ENCODE measurements at regions not wholly inside any gene's neighbourhood (a gene's known extent, or its start where the extent isn't known, plus 50 kb on each side); places are given as distances from the start of the nearest gene placed in this dataset.

DNA sequence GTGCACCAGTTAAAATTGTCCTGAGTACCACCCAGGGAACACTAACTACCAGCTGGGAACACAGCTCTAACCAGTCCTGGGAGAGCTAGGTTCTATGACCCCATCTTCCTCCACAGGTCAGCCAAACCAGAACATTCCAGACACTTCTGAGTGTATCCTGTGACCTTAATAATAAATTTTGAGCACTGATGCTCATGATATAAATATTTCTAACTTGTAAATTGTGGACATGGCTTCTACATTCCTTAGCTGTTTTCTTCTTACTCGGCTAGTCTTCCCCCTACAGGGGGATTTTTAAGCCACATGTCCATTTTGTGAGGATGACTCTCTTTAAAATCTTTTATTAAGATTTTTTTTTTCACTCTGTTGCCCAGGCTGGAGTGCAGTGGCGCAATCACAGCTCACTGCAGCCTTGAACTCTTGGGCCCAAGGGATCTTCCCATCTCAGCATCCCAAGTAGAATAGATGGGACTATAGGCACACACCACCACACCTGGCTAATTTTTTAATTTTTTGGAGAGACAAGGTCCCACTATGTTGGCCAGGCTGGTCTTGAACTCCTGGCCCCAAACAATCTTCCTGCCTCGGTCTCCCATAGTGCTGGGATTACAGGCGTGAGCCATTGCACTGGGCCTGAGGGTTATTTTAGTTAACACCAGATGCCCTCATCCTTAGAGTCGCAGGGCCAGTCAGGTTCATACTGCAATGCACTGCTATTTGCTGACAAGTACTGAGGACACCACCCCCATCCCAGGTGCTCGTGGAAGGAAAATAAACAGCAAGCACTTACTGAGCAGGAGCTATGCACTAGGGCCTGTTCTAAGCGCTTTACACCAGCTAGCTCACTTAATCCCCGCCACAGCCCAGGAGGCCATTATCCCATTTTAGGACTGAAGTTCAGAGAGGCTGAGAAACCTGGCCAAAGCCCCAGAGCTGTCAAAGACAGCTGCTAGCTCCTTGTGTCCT, 142.6 kb upstream of the NCOR2 start:
- no peak overlapping the region for H3K27ac ChIP-seq
- H3K9ac ChIP-seq = no peak overlapping the region
- H3K4me3 ChIP-seq (ENCODE audit: low read depth, low read length) = no peak overlapping the region
- H3K27me3 ChIP-seq (ENCODE audit: control insufficient read depth, insufficient read depth, low read length) = no peaks in the 10 kb centered on the region
- H3K4me2 ChIP-seq (ENCODE audit: low read length) = no peak overlapping the region
- no peaks in the 10 kb centered on the region for H3K36me3 ChIP-seq (ENCODE audit: control insufficient read depth, insufficient read depth, low read length)
- no peaks in the 10 kb centered on the region for H3K79me2 ChIP-seq
- no peaks in the 10 kb centered on the region for H3K9me3 ChIP-seq (ENCODE audit: control insufficient read depth, low read length)
- H2AFZ ChIP-seq = no peak overlapping the region
- no peaks in the 10 kb centered on the region for H3K4me1 ChIP-seq
- TF ChIP-seq, protein P1, sequence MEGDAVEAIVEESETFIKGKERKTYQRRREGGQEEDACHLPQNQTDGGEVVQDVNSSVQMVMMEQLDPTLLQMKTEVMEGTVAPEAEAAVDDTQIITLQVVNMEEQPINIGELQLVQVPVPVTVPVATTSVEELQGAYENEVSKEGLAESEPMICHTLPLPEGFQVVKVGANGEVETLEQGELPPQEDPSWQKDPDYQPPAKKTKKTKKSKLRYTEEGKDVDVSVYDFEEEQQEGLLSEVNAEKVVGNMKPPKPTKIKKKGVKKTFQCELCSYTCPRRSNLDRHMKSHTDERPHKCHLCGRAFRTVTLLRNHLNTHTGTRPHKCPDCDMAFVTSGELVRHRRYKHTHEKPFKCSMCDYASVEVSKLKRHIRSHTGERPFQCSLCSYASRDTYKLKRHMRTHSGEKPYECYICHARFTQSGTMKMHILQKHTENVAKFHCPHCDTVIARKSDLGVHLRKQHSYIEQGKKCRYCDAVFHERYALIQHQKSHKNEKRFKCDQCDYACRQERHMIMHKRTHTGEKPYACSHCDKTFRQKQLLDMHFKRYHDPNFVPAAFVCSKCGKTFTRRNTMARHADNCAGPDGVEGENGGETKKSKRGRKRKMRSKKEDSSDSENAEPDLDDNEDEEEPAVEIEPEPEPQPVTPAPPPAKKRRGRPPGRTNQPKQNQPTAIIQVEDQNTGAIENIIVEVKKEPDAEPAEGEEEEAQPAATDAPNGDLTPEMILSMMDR (IDR thresholded peaks at IDR 0.05) = no peak

- Histone ChIP-seq H3K4me3 (ENCODE audit: low read depth, low read length) (no peak overlapping the region), H3K27me3 (ENCODE audit: control insufficient read depth, insufficient read depth, low read length) (no peaks in the 10 kb centered on the region), H3K9ac (no peak overlapping the region), H2AFZ (no peak overlapping the region), H3K79me2 (no peaks in the 10 kb centered on the region), H3K36me3 (ENCODE audit: control insufficient read depth, insufficient read depth, low read length) (no peaks in the 10 kb centered on the region), H3K4me1 (no peaks in the 10 kb centered on the region), H3K4me2 (ENCODE audit: low read length) (no peak overlapping the region), H3K27ac (no peak overlapping the region), H3K9me3 (ENCODE audit: control insufficient read depth, low read length) (no peaks in the 10 kb centered on the region)
- TF ChIP-seq, protein P1 (IDR thresholded peaks at IDR 0.05) = no peak
These were observed 139.9 kb upstream of the NCOR2 start for GRCh38 chr12:124707316-124707715.

DNA sequence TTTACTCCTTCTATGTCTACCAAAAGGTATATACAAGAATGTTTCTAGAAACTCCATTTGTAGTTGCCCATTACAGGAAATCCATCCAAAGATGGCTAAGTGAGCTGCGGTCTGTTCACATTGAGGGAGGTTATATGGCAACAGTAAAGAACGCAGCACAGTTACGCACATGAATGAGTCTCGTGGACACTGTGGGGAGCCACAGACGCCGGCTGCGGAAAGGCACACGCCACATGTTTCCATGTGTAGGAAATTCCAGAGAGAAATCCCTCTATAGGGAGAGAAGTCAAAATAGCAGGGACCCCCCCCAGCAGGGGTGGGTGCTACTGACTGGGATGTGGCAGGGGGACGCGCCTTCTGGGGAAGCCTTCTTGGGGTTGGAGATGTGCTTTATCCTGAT, 139.0 kb upstream of the NCOR2 start:
- Histone ChIP-seq H3K27ac (no peak overlapping the region), H3K4me1 (no peaks in the 10 kb centered on the region), H3K27me3 (ENCODE audit: control insufficient read depth, insufficient read depth, low read length) (no peaks in the 10 kb centered on the region), H3K9ac (peak overlapping the region; percentile 46), H3K4me2 (ENCODE audit: low read length) (no peak overlapping the region), H3K36me3 (ENCODE audit: control insufficient read depth, insufficient read depth, low read length) (no peaks in the 10 kb centered on the region), H3K9me3 (ENCODE audit: control insufficient read depth, low read length) (no peaks in the 10 kb centered on the region), H2AFZ (no peak overlapping the region), H3K4me3 (ENCODE audit: low read depth, low read length) (no peak overlapping the region), H3K79me2 (no peaks in the 10 kb centered on the region)
- TF ChIP-seq, protein P1 (IDR thresholded peaks at IDR 0.05) = no peak

DNA sequence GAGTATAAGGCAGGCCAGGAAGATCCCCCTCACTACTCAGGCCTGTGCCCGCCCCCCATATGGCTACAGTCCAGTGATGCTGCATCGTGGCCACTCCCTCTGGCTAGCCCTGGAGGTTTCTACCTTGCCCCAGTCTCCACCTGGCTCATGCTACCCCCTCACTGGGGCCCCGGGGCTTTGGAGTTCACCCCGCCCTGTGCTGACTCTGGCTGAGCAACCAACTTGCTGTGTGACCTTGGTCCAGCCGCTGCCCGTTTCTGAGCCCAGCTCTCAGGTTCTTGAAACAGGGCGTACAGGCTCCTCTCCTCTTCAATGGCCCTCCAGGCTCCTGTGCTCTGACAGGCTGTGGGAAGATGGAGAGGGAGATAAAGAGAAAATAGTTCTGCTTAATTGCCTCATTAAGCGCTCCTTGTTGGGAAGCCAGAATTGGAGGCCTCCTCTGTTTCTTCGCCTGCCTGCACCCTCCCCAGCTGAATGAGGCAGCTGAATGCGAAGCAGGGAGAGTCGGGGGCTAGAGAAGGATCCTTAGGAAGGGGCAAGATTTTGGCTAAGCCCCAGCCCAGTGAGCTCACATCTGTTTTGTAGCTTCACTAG, 138.2 kb upstream of the NCOR2 start:
- no peaks in the 10 kb centered on the region for H3K4me1 ChIP-seq
- no peak overlapping the region for H3K4me2 ChIP-seq (ENCODE audit: low read length)
- H3K9ac ChIP-seq = no peak overlapping the region
- H3K36me3 ChIP-seq (ENCODE audit: control insufficient read depth, insufficient read depth, low read length) = no peaks in the 10 kb centered on the region
- H2AFZ ChIP-seq = no peak overlapping the region
- H3K27me3 ChIP-seq (ENCODE audit: control insufficient read depth, insufficient read depth, low read length) = no peaks in the 10 kb centered on the region
- TF ChIP-seq, protein P1 (IDR thresholded peaks at IDR 0.05) = no peak
- no peaks in the 10 kb centered on the region for H3K79me2 ChIP-seq
- no peak overlapping the region for H3K4me3 ChIP-seq (ENCODE audit: low read depth, low read length)
- no peak overlapping the region for H3K27ac ChIP-seq
- no peaks in the 10 kb centered on the region for H3K9me3 ChIP-seq (ENCODE audit: control insufficient read depth, low read length)
